Stomach (tissue), 8 donors: ENCODE measurements at regions not wholly inside any gene's neighbourhood (a gene's known extent, or its start where the extent isn't known, plus 50 kb on each side); places are given as distances from the start of the nearest gene placed in this dataset.

ENCODE experiments used
- DNase-seq, 2 donors: peaks; one replicate each; pipeline versions ENCODE4 v3.0.0 to v3.0.0-alpha.2; 2013 to 2019
- H3K27ac ChIP-seq, 5 donors: fragments of 200-600 bp in 4 of 5; sonication (generic) in 4 of 5; one replicate each; pipeline ENCODE4 v1.5.1; 2013 to 2019; ENCODE audit warnings: mild to moderate bottlenecking in 1 of 5, moderate library complexity in 1 of 5
- H3K27me3 ChIP-seq, 3 donors: fragments of 200-600 bp; sonication (generic); one replicate each; pipeline ENCODE4 v1.5.1; 2017 to 2019; ENCODE audit warnings: mixed run types in 1 of 3
- H3K36me3 ChIP-seq, 4 donors: fragments of 200-600 bp; sonication (generic); 1 replicate in 3 of 4; 2 replicates in 1 of 4; pipeline ENCODE4 v1.5.1; 2016 to 2019
- H3K4me1 ChIP-seq, 4 donors: fragments of 200-600 bp; sonication (generic); one replicate each; pipeline ENCODE4 v1.5.1; 2016 to 2019
- H3K4me3 ChIP-seq, 4 donors: fragments of 200-600 bp; sonication (generic) in 3 of 4; one replicate each; pipeline ENCODE4 v1.5.1; 2016 to 2019; ENCODE audit warnings: mild to moderate bottlenecking in 1 of 4
- H3K9me3 ChIP-seq, 4 donors: fragments of 200-600 bp; sonication (generic); one replicate each; pipeline ENCODE4 v1.5.1; 2016 to 2019
- CTCF ChIP-seq, 7 experiments: fragments of 450-650 bp in 4 of 7; fragments of 200-600 bp in 3 of 7; sonication (generic) in 3 of 7; IDR thresholded peaks; one replicate each; pipeline ENCODE4 v1.5.1; 2016 to 2019; ENCODE audit warnings: antibody characterized with exemption in 7 of 7, control low read depth in 2 of 7, mild to moderate bottlenecking in 1 of 7
- EP300 ChIP-seq: sonication (generic); formaldehyde crosslinking; IDR thresholded peaks from one replicate; pipeline ENCODE4 v1.6.1; 2017; ENCODE audit warnings: antibody characterized with exemption
- POLR2A ChIP-seq, 4 donors: fragments of 450-650 bp; IDR thresholded peaks; one replicate each; pipeline ENCODE4 v1.6.1; 2016; ENCODE audit warnings: antibody characterized with exemption in 4 of 4, control low read depth in 2 of 4, mild to moderate bottlenecking in 1 of 4, moderate library complexity in 1 of 4
- POLR2AphosphoS5 ChIP-seq, 3 donors: sonication (generic); formaldehyde crosslinking; IDR thresholded peaks; one replicate each; pipeline ENCODE4 v1.6.1; 2016; ENCODE audit warnings: antibody characterized with exemption in 3 of 3
- WGBS, 5 donors: extraction: QIAGEN DNeasy Blood & Tissue Kit in 3 of 5; methylation state at CpG; one replicate each; pipeline versions ENCODE4 v1.1.5 to v1.1.7; 2013 to 2018; 5-methylcytosine and 5-hydroxymethylcytosine counted together
- intact Hi-C: fragments of 100-400 bp; cut with DNase I; formaldehyde crosslinking; loops from one replicate; pipeline ENCODE4 v1.15.1; 2023; ENCODE audit warnings: low total_unique reads
- donor health status: healthy with polysubstance abuse.
- donor health status: Bipolar disorder and iron deficiency.
- donor health status: healthy.

- Histone ChIP-seq H3K9me3 (peaks cover 0 to 7% (median 2%) of the 10 kb centered on the region in 4 donors), H3K4me3 (no peak overlapping the region), H3K36me3 (no peaks in the 10 kb centered on the region), H3K27me3 (peaks cover 0 to 17% (median 4%) of the 10 kb centered on the region in 3 donors), H3K4me1 (no peaks in the 10 kb centered on the region), H3K27ac (no peak overlapping the region)
- intact Hi-C loops: no loop called here
- TF ChIP-seq CTCF (IDR thresholded peaks at IDR 0.05) (no peak), POLR2A (IDR thresholded peaks at IDR 0.05) (no peak), EP300 (no peak), POLR2AphosphoS5 (IDR thresholded peaks at IDR 0.05) (no peak)
- 59 to 76% (median 64%) methylated on average over 6 of the region's 6 CpGs for WGBS, 5 donors
- DNase-seq: no peak
Measured at GRCh38 chr13:111880185-111880584, 186.8 kb upstream of the SOX1 start.

GRCh38 chr13:111881700-111882099 lies 185.2 kb upstream of the SOX1 start:
- 82 to 85% (median 83%) methylated on average over 8 of the region's 8 CpGs for WGBS, 5 donors
- Histone ChIP-seq H3K27ac (no peak overlapping the region), H3K4me1 (no peaks in the 10 kb centered on the region), H3K9me3 (peaks cover 0 to 7% (median 2%) of the 10 kb centered on the region in 4 donors), H3K4me3 (no peak overlapping the region), H3K36me3 (no peaks in the 10 kb centered on the region), H3K27me3 (peaks cover 0 to 21% (median 4%) of the 10 kb centered on the region in 3 donors)
- TF ChIP-seq POLR2A (IDR thresholded peaks at IDR 0.05): no peak
- no peak for TF ChIP-seq POLR2AphosphoS5 (IDR thresholded peaks at IDR 0.05)
- no peak for TF ChIP-seq CTCF (IDR thresholded peaks at IDR 0.05)
- no peak for TF ChIP-seq EP300
- intact Hi-C loops: no loop called here
- DNase-seq: no peak

- no peak overlapping the region for H3K27ac ChIP-seq
- no peak for TF ChIP-seq POLR2AphosphoS5 (IDR thresholded peaks at IDR 0.05)
- TF ChIP-seq CTCF (IDR thresholded peaks at IDR 0.05): no peak
- TF ChIP-seq EP300: no peak
- no peak for TF ChIP-seq POLR2A (IDR thresholded peaks at IDR 0.05)
- H3K4me3 ChIP-seq: no peak overlapping the region
- intact Hi-C loops: no loop called here
- DNase-seq: no peak
- H3K27me3 ChIP-seq: peaks cover 0 to 21% (median 4%) of the 10 kb centered on the region in 3 donors
- WGBS, 5 donors: 57 to 68% (median 63%) methylated on average over 6 of the region's 6 CpGs
- peaks cover 0 to 7% (median 2%) of the 10 kb centered on the region in 4 donors for H3K9me3 ChIP-seq
- H3K4me1 ChIP-seq: no peaks in the 10 kb centered on the region
- no peaks in the 10 kb centered on the region for H3K36me3 ChIP-seq
Measured at GRCh38 chr13:111882351-111882750, 184.6 kb upstream of the SOX1 start.

GRCh38 chr13:111883571-111884343 lies 183.2 kb upstream of the SOX1 start:
- intact Hi-C loops: no loop called here
- TF ChIP-seq CTCF (IDR thresholded peaks at IDR 0.05) (no peak), EP300 (no peak), POLR2A (IDR thresholded peaks at IDR 0.05) (no peak), POLR2AphosphoS5 (IDR thresholded peaks at IDR 0.05) (no peak)
- no peaks in the 10 kb centered on the region for H3K36me3 ChIP-seq
- DNase-seq: no peak
- WGBS, 5 donors: 75 to 84% (median 78%) methylated on average over 17 of the region's 17 CpGs
- peaks cover 0 to 7% (median 2%) of the 10 kb centered on the region in 4 donors for H3K9me3 ChIP-seq
- no peaks in the 10 kb centered on the region for H3K4me1 ChIP-seq
- H3K27ac ChIP-seq: no peak overlapping the region
- H3K4me3 ChIP-seq: no peak overlapping the region
- H3K27me3 ChIP-seq: peaks cover 0 to 21% (median 4%) of the 10 kb centered on the region in 3 donors
